HG02840 (cell line): ENCODE measurements at regions not wholly inside any gene's neighbourhood (a gene's known extent, or its start where the extent isn't known, plus 50 kb on each side); places are given as distances from the start of the nearest gene placed in this dataset.

ENCODE experiments used
- ATAC-seq: cut with Tn5 transposase; IDR thresholded peaks from one replicate; pipeline ENCODE4 v1.9.1; 2021; ENCODE audit warnings: mild to moderate bottlenecking, moderate library complexity, moderate number of reproducible peaks; ENCODE audit not compliant: unreplicated experiment, low FRiP score

DNA sequence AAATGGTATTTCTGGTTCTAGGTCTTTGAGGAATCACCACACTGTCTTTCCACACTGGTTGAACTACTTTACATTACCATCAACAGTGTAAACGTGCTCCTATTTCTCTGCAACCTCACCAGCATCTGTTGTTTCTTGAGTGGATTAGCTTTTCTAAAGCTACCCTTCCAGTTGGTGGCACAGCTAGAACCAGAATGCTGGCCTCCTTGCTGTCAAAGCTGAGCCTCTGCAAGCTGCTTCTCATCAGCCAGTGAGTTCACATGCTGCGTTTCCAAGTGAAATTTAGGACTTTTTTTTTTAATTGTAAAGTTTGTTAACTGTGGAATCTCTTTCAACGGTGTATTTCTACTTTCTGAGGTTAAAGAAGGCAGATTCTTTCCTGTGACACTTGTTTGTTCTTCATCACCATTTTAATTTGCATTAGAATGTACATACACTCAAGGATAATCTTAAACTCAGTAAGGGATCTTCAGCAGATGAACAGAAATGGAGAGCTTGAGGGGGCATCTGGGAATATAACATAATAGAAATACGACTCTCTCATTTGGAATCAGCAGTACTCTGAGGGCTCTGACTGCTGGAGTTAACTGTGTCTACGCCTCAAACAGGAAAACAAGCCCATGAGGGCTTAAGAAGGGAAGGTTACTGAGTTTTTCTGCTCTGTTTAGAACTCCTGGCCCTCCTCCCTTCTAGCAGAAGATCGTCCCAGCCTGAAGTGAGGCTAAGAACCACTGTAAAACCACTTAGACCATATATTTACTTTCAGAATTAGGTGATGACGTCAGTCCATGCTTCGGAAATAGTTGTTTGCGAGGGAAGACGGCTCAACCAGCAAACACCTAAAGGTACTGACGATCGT, 148.4 kb upstream of the FAM20A start:
- no peak for ATAC-seq

GRCh38 chr17:68748381-68748780, 147.2 kb upstream of the FAM20A start:
- ATAC-seq: no peak

- no peak for ATAC-seq
These were observed 139.6 kb upstream of the FAM20A start for GRCh38 chr17:68740555-68741447.

- no peak for ATAC-seq
These were observed 136.7 kb upstream of the FAM20A start for GRCh38 chr17:68737761-68738443.

DNA sequence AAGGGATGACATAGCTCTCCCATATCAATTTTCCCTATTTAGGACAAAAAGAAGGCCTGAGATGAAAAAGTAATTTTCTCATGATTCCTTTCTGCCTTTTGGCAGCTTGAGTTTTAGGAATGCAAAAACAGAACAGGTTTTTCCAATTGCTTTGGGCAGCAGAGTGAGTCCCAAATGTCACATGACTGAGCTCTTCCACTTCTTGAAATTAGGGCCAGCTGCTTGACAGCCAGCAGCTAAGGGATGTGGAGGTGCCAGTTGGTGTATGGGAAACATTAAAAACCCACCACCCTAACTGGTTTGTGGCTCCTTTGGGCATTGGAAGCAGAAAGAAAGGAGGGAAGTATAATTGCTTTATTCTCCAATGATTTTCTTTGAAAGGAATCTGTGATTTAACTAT, 133.8 kb upstream of the FAM20A start:
- no peak for ATAC-seq

GRCh38 chr17:68734187-68734900, 133.2 kb upstream of the FAM20A start:
- ATAC-seq: no peak

- ATAC-seq: no peak
These were observed 132.3 kb upstream of the FAM20A start for GRCh38 chr17:68733241-68734176.

DNA sequence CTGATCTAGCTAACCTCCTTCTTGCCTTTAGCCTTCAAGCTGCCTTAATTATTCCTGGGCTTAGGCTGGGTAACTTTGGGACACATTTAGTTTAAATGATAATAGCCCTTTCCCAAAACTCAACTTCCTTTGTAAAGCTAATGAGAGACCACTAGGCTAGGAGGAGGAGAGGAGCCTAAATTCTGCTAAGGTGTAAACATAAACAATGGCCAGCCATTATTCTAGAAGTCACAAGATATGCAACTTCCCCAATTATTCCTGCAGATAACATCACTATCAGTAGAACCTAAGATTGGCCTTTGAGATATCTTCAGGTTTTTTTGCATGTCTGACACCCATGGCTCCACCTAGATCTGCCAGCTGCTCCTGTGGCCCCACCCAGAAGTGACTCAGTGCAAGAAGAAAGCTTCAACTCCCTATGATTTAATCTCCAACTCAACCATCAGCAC, 131.2 kb upstream of the FAM20A start:
- ATAC-seq: no peak

GRCh38 chr17:68731465-68731864, 130.3 kb upstream of the FAM20A start:
- ATAC-seq: no peak

GRCh38 chr17:68719431-68719830, 118.3 kb upstream of the FAM20A start:
- no peak for ATAC-seq

- ATAC-seq: no peak
These were observed 117.8 kb upstream of the FAM20A start for GRCh38 chr17:68718926-68719325.

GRCh38 chr17:68718465-68718864, 117.3 kb upstream of the FAM20A start:
- no peak for ATAC-seq

DNA sequence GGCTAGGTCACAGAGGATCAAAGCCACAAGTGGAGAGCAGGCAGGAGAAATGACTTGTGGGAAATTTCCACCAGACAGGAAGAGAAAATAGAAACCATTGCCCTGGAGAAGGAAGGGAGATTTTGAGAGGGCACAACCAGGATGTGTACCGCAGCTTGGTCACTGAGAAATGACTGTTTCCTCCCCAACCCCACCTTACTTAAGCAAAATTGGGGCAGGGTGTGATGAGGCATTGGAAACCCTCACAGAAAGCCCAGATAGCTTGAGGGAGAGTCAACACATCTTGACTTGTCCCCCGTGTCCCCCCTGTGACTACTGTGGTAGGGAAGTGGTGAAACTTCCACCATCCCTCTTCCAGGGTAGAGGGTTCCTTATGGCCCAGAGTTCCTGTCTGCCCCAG, 113.5 kb upstream of the FAM20A start:
- ATAC-seq: no peak

DNA sequence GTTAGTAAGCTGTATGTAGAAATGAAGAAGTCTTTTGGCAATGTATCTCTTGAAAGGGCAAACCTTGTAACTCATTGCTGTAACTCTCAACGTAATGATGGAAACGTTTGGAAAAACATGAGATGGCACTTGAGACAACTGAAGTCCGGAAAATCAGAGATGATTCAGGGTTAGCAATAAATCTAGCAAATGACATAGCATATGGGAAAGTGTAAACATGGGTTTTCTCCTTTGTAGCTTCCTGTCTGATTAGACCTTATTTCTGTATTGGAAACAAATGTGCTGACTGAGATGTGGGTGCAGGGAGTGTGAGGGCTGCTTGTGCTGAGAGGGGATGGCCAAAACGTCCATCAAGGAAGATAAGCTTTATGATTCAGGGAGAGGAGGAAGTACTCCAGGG, 110.7 kb upstream of the FAM20A start:
- no peak for ATAC-seq

DNA sequence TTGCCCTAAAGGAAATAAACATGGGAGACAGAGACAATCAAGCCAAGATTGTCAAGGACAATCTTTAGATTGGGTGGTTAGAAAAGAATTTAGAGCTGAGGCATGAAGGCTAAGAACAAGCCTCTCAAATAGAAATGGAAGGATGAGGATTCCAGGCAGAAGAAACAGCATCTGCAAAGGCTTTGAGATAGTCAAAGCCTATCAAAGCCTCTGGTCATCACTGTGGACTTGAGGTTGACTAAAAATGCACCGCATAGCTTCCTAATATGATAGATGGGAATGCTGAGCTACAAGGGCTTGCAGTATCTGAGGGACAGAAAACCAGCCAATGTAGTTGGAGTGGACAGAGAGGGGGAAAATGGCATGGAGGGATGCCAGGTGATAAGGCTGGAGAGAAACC, 109.8 kb upstream of the FAM20A start:
- no peak for ATAC-seq

DNA sequence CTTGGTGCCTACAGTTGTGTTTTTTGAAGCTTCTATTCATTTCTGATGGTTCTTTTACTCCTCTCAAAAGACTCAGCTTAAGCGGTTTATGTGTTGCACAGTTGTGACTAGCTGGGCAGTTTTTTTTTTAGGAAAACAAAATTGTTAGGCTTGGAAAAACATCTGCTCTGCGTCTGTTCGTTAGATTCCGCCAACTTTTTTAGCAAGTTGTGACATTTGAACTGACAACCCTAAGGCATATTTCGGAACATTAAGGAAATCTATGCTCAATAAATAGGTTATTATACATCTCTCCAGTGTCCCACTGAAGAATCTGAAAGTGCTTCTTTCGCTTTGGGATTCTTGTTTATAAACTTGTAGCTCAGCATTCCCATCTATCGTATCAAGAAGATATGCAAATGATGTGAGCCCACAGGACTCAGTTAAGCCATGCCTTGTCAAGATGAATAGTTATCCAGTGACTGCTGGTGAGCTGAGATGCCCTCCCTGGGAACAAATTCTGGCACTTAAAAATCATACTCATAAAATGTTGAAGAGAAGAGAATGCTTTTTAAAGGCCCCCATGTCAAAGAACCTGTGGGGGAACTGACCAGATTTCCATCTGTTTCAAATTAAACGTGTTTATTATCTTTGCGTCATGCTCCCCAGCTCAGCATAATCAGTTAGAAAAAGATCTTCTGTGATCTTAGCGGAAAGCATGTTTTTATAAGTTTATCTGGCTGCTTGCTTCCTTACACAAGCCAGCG, 109.0 kb upstream of the FAM20A start:
- no peak for ATAC-seq

- ATAC-seq: no peak
These were observed 108.3 kb upstream of the FAM20A start for GRCh38 chr17:68709461-68709860.

GRCh38 chr17:68707031-68707430, 105.9 kb upstream of the FAM20A start:
- ATAC-seq: no peak
